ENCODE measurements at regions not wholly inside any gene's neighbourhood (a gene's known extent, or its start where the extent isn't known, plus 50 kb on each side); places are given as distances from the start of the nearest gene placed in this dataset.

DNA sequence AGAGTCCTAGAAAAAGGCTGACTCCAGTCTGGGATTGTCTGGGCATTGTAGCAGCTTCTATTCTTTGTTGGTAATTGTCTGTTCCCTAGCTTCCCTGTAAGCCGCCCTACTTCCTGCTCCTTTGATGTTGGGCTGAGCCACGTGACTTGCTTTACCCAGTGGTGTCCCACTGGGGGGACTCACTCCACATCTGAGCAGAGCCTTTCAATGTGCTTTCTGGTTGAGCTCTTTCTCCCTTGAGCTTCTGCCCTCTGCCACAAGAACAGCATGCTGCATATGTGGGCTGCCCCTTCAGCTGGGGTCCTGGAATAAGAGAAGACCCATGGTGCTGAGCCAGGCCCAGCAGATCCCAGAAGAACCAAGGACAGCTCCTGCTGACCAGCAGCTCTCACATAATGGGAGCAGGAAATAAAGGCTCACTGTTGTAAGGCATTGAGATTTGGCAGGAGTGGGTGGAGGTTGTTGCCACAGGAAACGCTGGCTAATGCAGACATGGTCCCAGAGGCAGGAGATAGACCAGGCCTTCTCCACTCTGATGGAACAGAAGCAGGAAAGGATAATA lies 276.3 kb upstream of the GJB5 start:
- DNase-seq (ENCODE audit: low spot score): no peak

DNA sequence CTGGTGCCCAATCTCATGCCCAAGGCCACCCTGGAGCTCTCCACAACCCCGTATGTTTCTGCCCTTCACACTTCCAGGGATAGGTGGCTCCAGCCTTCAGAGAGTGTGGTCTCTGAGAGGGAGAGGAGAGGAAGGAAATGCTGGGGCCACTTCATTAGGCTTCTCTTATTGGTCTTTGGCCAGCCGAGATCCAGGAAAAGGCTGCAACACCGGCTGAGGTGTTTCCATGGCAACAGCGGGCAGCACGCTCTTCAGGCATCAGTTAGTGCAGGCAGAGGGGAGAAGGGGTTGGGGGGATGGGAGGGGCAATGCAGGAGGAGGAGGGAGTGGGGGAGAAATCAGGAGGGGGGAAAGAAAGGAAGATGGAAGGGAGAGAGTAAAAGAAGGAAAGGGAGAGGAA lies 275.1 kb upstream of the GJB5 start:
- DNase-seq (ENCODE audit: low spot score): no peak

DNA sequence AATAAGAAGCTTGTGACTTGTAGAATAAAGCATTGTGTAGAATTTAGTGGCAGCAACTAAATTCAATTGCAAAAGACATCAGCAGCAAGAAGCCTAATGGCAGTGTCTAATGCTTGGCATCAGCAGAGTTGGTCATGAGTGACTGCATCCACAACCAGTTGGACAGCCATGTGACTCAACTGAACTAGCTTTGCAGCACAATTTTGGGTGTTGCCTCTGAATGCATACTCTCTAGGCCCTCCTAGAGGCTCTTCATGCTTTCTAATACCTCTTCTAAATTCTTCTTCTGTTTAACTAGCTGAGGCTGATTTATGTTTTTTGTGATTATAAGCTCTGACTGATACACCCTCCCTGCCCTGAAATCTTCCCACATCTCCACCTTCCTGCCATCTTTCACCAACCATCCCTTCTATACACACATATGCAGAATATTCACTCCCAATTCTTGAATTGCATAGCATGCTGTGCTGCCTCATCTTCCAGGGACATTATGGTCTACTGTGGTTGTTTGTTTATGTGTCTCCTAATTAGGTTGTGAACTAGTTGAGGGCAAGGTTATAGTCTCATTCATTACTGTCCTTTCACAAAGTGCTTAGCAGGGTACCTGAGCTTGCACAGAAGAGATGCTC lies 266.7 kb upstream of the GJB5 start:
- no peak for DNase-seq (ENCODE audit: low spot score)

DNA sequence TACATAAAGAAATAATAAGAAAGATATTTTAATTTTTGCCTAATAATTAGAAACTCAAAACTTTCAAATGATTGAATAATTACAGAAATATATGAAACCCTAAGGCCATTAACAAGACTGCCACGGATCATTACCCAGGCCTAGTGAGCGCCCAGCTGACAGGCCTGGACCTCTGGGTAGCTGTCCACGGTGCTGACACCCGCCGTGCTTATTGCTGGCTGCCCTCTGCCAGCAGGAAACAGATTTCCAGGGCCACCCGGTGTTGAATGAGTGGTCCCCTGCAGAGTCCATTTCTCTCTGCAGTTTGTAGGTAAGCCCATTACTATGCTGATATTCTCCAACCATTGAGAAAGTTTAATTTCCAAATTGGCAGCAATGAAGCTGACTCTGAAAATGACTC lies 254.4 kb upstream of the GJB5 start:
- DNase-seq (ENCODE audit: low spot score): peak; percentile 45

DNA sequence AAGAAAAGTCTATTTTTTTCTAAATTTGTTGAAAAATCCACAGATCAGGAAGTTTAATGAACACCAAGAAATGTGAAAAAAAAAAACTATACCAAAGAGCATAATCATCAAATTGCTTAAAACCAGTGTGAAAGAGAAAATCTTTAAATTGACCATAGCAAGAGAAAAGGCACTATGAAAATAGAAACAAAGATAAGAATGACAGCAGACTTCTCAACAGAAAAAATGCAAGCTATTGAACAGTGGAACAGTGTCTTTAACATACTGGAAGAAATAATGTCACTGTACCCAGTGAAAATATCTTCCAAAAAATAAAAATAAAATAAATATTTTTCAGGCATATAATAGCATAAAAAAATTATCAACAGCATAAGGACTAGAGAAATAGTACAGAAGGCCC lies 243.0 kb upstream of the GJB5 start:
- DNase-seq (ENCODE audit: low spot score): no peak

DNA sequence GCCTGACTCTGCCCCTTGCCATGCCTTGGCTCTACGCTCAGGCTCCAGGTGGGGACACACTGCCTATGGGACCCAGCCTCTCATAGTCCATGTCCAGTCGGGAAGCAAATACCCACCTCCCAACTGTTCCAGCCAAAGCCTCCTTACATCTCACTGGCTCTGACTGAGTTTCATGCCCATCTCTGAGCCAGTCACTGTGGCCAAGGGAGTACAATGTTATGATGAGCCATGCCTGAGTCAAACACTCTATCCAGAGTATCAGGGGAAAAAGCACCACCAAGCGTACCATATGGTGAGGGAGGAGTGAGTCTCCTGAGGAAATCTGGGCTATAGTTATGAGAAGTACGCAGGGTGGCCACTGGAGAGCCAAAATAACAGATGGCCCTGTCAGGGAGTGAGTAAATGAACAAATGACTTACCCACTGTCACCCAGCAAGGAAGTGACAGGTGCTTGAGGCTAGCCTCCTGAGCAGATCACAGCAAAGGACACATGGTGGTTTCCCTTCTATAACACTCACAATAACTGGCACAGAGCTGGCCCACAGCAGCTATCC lies 236.6 kb upstream of the GJB5 start:
- no peak for DNase-seq (ENCODE audit: low spot score)

DNA sequence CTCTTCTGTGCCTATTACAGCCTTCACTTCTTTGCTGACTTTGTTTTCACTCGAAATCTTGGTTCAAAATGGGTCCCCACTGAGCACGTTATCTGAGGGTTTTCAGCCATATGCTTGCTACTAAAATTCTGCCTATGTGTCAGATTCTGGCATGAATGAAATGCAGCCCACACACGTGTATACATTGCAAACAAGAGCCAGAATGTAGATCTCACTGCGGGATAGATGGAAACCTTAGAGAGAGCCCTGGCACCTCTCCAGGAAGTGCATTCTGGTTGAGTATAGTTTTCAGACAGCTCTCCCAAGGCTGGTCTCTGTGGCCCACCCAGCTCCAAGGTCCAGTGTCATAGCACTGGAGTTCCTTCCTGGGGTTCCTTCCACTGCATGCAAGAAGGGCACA lies 234.7 kb upstream of the GJB5 start:
- no peak for DNase-seq (ENCODE audit: low spot score)

DNA sequence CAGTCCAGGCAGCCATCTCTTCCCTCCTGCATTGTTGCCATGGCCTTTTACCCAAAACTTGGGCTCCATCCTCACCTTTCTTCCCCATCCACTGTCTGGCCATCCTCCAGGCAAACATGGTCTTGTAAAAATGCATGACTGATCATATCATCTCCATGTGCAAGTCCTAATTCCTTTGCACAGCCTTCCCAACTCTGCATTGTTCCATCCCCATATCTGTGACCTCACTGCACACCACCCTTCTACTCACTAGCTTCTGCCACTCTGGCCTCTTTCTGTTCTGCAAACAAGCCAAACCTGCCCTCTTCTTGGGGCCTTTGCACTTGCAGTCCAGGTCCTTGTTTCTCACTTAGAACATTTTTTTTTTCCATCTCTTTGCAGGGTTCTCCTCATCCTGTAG lies 230.1 kb upstream of the GJB5 start:
- no peak for DNase-seq (ENCODE audit: low spot score)

- DNase-seq (ENCODE audit: low spot score): no peak
Measured at GRCh38 chr1:34529935-34530859, 224.7 kb upstream of the GJB5 start.

- DNase-seq (ENCODE audit: low spot score): no peak
Measured at GRCh38 chr1:34532113-34532512, 222.7 kb upstream of the GJB5 start.

GRCh38 chr1:34538481-34538880 lies 216.4 kb upstream of the GJB5 start:
- DNase-seq (ENCODE audit: low spot score): no peak

- DNase-seq (ENCODE audit: low spot score): no peak
Measured at GRCh38 chr1:34547046-34547674, 207.7 kb upstream of the GJB5 start.

DNA sequence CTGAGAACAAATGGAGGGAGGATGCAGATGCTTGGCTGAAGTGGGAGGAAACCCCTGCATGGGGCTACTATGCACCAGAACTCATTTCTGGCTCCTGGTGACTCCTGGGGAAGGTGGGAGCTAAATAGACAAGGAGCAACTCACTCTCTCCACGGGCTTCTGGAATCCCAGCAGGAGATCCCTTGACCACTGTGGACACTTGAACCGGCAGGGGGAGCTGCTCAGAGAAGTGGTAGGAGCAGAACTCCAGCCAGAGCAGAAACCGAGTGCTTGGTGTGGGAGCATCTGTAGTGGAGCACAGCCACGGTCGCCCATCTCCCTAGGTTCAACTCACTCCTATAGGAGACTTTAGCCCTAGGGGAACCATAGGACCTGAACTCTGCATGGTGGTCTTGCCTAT lies 205.6 kb upstream of the GJB5 start:
- no peak for DNase-seq (ENCODE audit: low spot score)

- no peak for DNase-seq (ENCODE audit: low spot score)
Measured at GRCh38 chr1:34578306-34578705, 176.5 kb upstream of the GJB5 start.

DNA sequence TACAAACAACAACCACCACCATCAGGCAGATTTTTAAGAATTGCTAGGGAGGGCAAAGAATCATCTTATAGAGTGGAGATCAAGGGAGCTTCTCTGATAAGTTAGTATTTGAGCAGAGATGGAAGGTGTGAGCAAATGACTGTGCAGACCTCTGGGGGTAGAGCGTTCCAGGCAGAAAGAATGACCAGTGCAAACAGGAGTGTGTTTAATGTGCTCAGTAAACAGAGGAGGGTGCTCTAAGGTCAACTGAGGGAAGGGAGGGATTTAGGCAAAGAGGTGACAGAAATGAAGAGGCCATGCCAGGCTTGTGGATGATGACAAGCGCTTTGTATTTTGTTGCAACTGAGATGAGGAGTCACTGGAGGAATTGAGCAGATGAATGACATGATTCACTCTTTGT lies 172.5 kb upstream of the GJB5 start:
- no peak for DNase-seq (ENCODE audit: low spot score)

DNA sequence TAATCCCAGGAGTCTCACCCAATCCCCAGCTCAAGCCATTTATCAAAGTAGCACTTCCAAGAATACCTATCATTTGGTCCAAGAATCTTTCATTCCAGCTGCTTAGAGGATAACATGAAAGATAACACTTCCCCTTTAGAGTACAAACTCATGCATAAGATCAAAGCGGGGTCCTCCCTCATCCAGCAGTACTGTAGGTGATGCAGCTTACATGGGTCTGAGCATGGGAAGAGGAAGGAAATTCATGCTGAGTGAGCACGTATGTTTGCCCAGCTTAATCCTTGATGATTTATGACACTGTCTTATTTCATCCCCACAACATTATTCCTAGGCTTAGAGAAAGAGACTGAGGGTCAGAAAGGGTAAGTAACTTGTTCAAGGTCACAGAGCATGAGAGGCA lies 167.1 kb upstream of the GJB5 start:
- no peak for DNase-seq (ENCODE audit: low spot score)

GRCh38 chr1:34590211-34590623 lies 164.6 kb upstream of the GJB5 start:
- no peak for DNase-seq (ENCODE audit: low spot score)

DNA sequence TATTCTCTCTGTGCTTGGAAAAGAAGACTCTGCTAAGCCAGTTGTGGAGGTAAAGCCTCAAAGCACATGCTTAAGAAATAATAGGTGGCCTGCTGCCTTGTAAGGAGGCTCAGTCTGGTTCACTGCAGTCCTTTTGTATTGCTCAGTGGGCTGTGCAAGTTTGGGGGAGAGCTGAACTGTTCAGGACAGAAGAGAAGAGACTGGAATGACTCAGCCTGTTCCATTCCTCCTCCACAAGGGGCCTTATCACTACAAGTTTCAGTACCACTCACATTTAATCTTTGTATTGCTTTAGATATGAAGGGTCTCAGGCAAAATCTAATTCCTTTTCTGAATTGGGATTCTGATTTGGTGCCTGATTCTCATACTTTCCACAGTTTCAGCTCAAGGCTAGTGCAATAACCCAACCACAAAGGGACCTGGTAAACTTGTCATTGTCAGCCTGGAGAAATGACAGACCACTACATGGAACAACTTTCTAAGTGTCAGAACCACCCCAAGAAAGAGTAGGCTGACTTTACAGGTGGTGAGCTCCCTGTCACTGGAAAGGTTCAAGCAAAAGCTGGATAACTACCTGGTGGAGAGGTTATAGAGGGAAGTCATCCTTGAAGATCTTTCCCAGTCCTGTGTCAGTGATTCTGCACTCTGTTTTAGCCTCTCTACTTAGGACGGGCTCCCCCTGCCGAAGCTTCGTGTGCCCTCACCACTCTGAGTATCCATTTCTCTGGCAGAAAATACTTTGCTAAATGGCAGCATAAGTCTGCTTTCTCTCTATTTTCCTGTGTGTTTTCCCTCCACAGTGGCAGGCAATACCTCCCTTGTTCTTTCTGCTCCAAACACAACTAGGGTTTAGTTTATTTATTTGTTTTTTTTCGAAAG lies 162.9 kb upstream of the GJB5 start:
- DNase-seq (ENCODE audit: low spot score): no peak

DNA sequence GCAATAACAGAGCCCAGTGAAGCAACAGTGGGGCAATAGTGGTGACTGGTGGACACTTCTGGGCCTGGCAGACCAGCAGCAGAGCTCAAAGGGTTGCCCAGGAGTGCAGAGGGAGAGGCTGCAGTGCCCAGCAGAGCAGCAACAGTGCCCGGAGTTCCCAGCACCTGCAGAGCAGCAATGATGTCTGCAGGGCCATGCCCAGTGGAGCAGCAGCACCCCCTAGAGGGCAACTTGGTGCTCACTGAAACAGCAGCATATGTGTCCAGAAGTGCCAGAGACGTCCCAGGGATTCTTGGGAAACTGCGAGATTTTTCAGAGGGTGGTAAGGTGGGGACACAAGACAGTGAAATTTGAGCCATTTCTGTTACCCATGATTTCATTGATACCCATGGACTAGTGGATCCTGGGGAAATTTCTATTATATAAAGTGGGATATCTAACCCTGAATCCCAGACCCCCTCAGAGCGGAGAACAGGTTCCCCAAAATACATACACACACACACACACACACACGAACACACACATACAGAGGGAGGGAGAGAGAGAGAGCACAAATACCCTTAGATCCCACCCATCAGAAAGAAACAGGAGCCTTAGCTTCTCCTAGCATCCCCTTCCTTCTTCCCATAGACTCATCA lies 156.9 kb upstream of the GJB5 start:
- DNase-seq (ENCODE audit: low spot score): peak; percentile 79

DNA sequence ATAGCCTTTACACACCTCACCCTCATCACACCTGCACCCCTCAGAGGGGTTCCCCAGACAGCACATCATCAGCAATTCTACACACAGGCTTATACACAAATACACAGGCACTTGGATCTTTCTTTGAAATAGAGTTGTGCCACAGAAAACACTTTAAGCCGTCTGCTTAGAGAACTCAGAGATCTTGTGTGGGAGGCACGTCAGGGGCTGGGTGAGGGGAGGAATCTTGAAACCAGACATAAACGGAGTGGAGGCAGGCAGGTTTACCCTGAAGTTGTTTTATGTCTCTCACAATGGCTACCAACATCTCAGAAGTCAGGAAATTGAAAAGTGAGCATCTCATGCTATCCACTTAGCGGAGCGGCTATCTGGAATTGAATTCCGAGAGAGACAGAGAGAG lies 151.9 kb upstream of the GJB5 start:
- DNase-seq (ENCODE audit: low spot score): no peak

DNA sequence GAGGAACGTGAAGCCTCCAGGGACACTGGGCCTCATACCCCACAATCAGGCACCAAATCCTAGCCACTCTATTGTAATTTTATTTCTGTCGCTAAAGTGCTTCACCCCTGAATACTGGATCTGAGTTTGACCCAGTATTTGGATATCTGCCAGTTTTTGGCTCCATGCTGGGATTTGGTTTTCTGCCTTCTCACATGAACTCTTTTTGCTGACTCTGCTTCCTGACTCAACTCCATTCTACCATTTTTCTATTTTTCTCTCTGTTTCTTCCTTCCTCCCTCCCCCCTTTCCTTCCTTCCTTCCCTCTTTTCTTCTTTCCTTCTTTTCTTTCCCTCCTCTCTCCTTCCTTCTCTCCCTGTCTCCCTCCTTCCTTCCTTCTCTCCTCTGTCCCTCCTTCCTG lies 151.3 kb upstream of the GJB5 start:
- no peak for DNase-seq (ENCODE audit: low spot score)

Measured in AG08395 (cell line).